ENCODE measurements at regions not wholly inside any gene's neighbourhood (a gene's known extent, or its start where the extent isn't known, plus 50 kb on each side); places are given as distances from the start of the nearest gene placed in this dataset.

- TF ChIP-seq CHD7 (IDR thresholded peaks at IDR 0.05; ENCODE audit: insufficient replicate concordance, low read length) (no peak), EP300 (IDR thresholded peaks at IDR 0.05; ENCODE audit: borderline replicate concordance in 1 of 2, low read depth in 2 of 2, low read length in 2 of 2) (no peak), POLR2AphosphoS5 (IDR thresholded peaks at IDR 0.05; ENCODE audit: low read depth, low read length) (no peak)
Measured at GRCh38 chr17:71287071-71287823, 833.6 kb upstream of the SOX9 start (continued).
